ENCODE measurements at regions not wholly inside any gene's neighbourhood (a gene's known extent, or its start where the extent isn't known, plus 50 kb on each side); places are given as distances from the start of the nearest gene placed in this dataset.
A peak's percentile ranks its signal among the peaks of the same experiment; 100 is the strongest.

DNA sequence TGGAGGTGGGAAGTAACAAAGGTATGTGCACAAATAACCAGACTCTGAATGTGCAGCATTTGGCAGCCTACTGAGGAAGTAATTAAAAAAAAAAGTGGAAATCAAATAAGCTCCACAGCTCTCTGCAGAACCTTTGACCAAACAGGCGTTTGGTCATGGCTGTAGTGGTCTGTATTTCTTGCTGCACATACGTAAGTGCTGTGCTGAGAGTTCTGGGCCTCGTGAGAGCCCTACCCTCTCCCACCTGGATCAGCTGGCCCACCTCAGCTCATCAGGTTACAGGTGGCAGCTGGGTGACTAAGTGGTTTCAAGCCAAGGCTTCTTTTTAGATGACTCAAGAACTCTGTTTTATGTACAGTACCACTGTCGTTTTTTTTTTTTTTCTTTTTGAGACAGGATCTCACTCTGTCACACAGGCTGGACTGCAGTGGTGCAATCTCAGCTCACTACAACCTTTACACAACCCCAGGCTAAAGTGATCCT lies 178.2 kb upstream of the KLF6 start:
- Histone ChIP-seq H3K4me1 (ENCODE audit: control insufficient read depth in 1 of 2, low read depth in 2 of 2) (peaks cover 3 to 12% of the 10 kb centered on the region in 2 donors), H3K27ac (no peak overlapping the region), H3K36me3 (no peaks in the 10 kb centered on the region), H3K27me3 (replicated peaks; ENCODE audit: insufficient read depth) (no peaks in the 10 kb centered on the region), H3K9me3 (no peaks in the 10 kb centered on the region), H3K4me3 (no peak overlapping the region)
- no peak for TF ChIP-seq CTCF (IDR thresholded peaks at IDR 0.05)
- no peak for DNase-seq (ENCODE audit: low spot score)
- ATAC-seq (ENCODE audit: insufficient number of reproducible peaks, low FRiP score, low read depth): no peak

DNA sequence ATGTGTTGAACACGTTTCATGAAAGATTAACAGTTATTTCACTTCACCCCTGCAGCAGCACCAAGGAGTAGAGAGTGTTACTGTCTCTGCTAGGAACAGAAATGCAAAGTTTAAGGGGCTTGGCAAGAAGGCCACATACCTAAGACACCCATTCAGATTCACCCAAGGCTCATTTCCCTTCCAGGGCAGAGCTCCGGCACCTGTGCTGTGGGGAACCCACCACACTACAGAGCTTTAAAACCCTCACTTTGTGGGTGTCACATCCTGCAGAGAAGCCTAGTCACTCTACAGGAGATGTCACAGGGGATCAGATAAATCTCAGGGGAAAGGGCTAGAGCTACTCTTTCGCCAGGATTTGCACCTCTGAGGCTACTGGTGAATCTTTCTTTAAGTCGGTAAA lies 176.1 kb upstream of the KLF6 start:
- H3K27ac ChIP-seq: no peak overlapping the region
- no peaks in the 10 kb centered on the region for H3K27me3 ChIP-seq (replicated peaks; ENCODE audit: insufficient read depth)
- H3K9me3 ChIP-seq: no peaks in the 10 kb centered on the region
- H3K36me3 ChIP-seq: no peaks in the 10 kb centered on the region
- no peak for TF ChIP-seq CTCF (IDR thresholded peaks at IDR 0.05)
- no peak overlapping the region for H3K4me3 ChIP-seq
- peaks cover 3 to 12% of the 10 kb centered on the region in 2 donors for H3K4me1 ChIP-seq (ENCODE audit: control insufficient read depth in 1 of 2, low read depth in 2 of 2)
- ATAC-seq (ENCODE audit: insufficient number of reproducible peaks, low FRiP score, low read depth) (no peak), DNase-seq (ENCODE audit: low spot score) (no peak)

- H3K27ac ChIP-seq: peak overlapping the region in 1 of 2 donors; percentile 27
- H3K4me1 ChIP-seq (ENCODE audit: control insufficient read depth in 1 of 2, low read depth in 2 of 2): peaks cover 3 to 14% of the 10 kb centered on the region in 2 donors
- no peaks in the 10 kb centered on the region for H3K36me3 ChIP-seq
- DNase-seq (ENCODE audit: low spot score) (no peak), ATAC-seq (ENCODE audit: insufficient number of reproducible peaks, low FRiP score, low read depth) (no peak)
- no peaks in the 10 kb centered on the region for H3K27me3 ChIP-seq (replicated peaks; ENCODE audit: insufficient read depth)
- no peaks in the 10 kb centered on the region for H3K9me3 ChIP-seq
- no peak for TF ChIP-seq CTCF (IDR thresholded peaks at IDR 0.05)
- H3K4me3 ChIP-seq: no peak overlapping the region
Measured at GRCh38 chr10:3960496-3960895, 175.5 kb upstream of the KLF6 start.

DNA sequence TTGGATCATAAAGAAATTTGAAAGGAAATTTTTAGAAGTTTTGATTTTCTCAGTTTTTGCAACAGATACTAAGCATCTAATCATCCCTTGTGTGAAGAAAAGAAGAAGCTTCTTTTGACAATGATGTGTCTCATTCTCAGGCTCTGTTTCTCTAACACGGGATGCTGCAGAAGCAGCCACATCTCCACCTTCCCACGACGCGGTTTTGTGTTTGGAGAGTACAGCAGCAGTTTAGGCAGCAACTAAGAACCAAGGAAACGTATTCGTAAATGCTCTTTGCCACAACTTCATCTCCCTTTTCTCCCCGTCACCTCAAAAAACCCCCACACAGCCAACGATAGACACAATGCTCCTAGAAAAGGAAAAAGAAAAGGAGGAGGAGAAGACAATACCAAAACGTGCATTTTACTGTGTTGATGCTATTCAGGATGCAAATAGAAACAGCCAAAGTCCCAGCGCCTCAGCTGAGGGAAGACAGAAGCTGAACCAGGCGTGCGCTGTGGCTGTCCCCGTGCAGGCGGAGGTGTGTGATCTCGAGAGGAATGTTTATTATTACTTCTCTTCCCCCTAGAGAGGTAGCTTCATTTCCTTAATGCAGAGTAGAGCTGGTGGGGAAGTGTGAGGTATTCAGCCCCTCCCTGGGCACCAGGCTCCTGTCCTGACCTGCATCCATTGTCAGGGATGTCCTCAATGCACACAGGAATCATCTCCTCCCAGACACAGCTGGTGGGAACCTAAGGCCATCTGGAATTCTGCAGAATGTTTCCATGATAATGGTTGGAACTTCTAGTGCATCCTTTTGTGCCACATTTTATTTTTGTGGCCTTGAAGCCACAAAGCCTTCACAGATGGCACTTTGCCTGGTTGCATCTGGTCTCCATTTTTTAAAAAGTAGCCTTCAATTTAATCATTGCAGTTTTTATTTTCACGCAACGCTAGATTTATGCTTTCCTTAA lies 174.6 kb upstream of the KLF6 start:
- no peak for DNase-seq (ENCODE audit: low spot score)

More for the DNA sequence above, 174.6 kb upstream of the KLF6 start:
- Histone ChIP-seq H3K9me3 (no peaks in the 10 kb centered on the region), H3K4me1 (ENCODE audit: control insufficient read depth in 1 of 2, low read depth in 2 of 2) (peaks cover 3 to 23% of the 10 kb centered on the region in 2 donors), H3K27ac (peak overlapping the region in 1 of 2 donors; percentile 27), H3K36me3 (no peaks in the 10 kb centered on the region), H3K27me3 (replicated peaks; ENCODE audit: insufficient read depth) (no peaks in the 10 kb centered on the region), H3K4me3 (no peak overlapping the region)
- TF ChIP-seq CTCF (IDR thresholded peaks at IDR 0.05): no peak
- ATAC-seq (ENCODE audit: insufficient number of reproducible peaks, low FRiP score, low read depth): no peak
